ENCODE measurements at regions not wholly inside any gene's neighbourhood (a gene's known extent, or its start where the extent isn't known, plus 50 kb on each side); places are given as distances from the start of the nearest gene placed in this dataset.

DNA sequence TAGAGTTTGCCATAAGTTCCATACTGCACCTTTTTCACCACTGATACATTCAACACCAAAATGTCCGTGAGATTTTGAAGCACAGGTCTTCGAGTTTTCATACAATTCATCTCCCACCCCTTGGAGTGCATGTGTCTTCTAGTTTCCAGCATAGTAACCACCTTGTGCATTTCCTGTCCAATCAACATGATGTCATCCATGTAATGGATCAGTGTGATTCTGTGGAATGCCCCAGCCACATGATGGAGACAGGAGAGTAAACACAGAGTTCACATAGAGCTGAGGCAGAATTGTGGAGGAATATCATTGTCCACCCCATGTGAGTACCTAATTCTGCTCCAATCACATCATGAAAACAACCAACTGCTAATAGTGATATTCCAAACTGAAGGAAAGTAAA is 441.5 kb upstream of the CDH6 start:
- TF ChIP-seq CTCF (IDR thresholded peaks at IDR 0.05) (no peak), POLR2A (IDR thresholded peaks at IDR 0.05; ENCODE audit: low read depth) (no peak), EP300 (IDR thresholded peaks at IDR 0.05) (no peak), POLR2AphosphoS5 (IDR thresholded peaks at IDR 0.05) (no peak)
- H3K4me1 ChIP-seq: no peaks in the 10 kb centered on the region
- H3K36me3 ChIP-seq: no peaks in the 10 kb centered on the region
- no peak overlapping the region for H3K4me3 ChIP-seq
- no peaks in the 10 kb centered on the region for H3K9me3 ChIP-seq
- no peak overlapping the region for H3K27ac ChIP-seq (replicated peaks in 1 of 4)
- intact Hi-C loops (cut with DNase I): no loop called here
- H3K27me3 ChIP-seq: no peaks in the 10 kb centered on the region
- no peak for DNase-seq (ENCODE audit: extremely low spot score)
- 100% methylated on average over 2 of the region's 2 CpGs for WGBS

DNA sequence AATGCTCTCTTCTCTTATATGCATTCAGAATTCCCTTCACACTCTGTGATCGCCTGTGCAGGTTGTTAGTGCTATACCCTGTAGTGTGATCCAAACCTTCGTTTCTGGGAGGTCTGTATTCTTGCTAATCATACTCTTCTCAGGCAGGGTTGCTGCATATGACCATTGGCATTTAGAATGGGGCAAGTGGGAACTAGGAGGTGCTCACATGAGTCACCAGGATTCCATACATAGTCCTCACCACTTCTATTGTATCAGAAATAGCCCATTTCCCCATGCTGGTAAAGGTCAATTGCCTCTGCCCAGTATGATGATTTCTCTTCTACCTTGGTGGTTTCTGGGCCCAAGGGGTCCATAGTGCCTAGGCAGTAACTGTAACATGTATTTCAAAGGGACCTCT is 443.5 kb upstream of the CDH6 start:
- 88% methylated on average over 2 of the region's 2 CpGs for WGBS
- no peak overlapping the region for H3K4me3 ChIP-seq
- no peak overlapping the region for H3K27ac ChIP-seq (replicated peaks in 1 of 4)
- H3K27me3 ChIP-seq: no peaks in the 10 kb centered on the region
- H3K36me3 ChIP-seq: no peaks in the 10 kb centered on the region
- no peaks in the 10 kb centered on the region for H3K4me1 ChIP-seq
- intact Hi-C loops (cut with DNase I): no loop called here
- TF ChIP-seq CTCF (IDR thresholded peaks at IDR 0.05): no peak
- no peak for TF ChIP-seq EP300 (IDR thresholded peaks at IDR 0.05)
- no peak for TF ChIP-seq POLR2A (IDR thresholded peaks at IDR 0.05; ENCODE audit: low read depth)
- no peak for DNase-seq (ENCODE audit: extremely low spot score)
- H3K9me3 ChIP-seq: no peaks in the 10 kb centered on the region

GRCh38 chr5:30747412-30747811 is 446.1 kb upstream of the CDH6 start:
- no peak overlapping the region for H3K4me3 ChIP-seq

DNA sequence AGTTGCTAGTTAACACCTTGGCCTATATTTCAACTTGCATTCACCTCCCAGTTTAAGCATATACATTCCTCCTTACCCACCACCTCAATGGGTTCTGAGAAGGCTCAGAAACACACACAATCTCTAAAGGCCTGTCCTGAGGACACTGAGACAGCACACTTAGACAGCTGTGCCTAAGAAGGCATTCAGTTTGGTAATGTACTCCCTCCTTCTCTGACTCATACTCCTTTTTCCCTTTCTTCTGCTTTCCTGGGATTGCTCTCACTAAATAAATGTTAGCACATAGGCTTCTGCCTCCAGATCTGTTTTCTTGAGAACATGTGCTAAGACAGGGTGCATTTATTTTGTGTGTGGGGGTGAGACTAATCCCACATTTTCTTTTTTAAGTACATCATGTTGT is 456.8 kb upstream of the CDH6 start:
- H3K27ac ChIP-seq (replicated peaks in 1 of 4): no peak overlapping the region

More at GRCh38 chr5:30747412-30747811, 446.1 kb upstream of the CDH6 start:
- H3K4me1 ChIP-seq: no peaks in the 10 kb centered on the region
- no peaks in the 10 kb centered on the region for H3K27me3 ChIP-seq
- no peaks in the 10 kb centered on the region for H3K9me3 ChIP-seq
- no peak overlapping the region for H3K27ac ChIP-seq (replicated peaks in 1 of 4)
- TF ChIP-seq EP300 (IDR thresholded peaks at IDR 0.05): no peak
- no peak for TF ChIP-seq CTCF (IDR thresholded peaks at IDR 0.05)
- TF ChIP-seq POLR2AphosphoS5 (IDR thresholded peaks at IDR 0.05): no peak
- TF ChIP-seq POLR2A (IDR thresholded peaks at IDR 0.05; ENCODE audit: low read depth): no peak
- H3K36me3 ChIP-seq: no peaks in the 10 kb centered on the region
- 71% methylated on average over 4 of the region's 4 CpGs for WGBS
- DNase-seq (ENCODE audit: extremely low spot score): no peak
- intact Hi-C loops (cut with DNase I): no loop called here

More for the DNA sequence above, 456.8 kb upstream of the CDH6 start:
- DNase-seq (ENCODE audit: extremely low spot score): no peak
- intact Hi-C loops (cut with DNase I): no loop called here
- Histone ChIP-seq H3K4me1 (no peaks in the 10 kb centered on the region), H3K4me3 (no peak overlapping the region), H3K36me3 (no peaks in the 10 kb centered on the region), H3K9me3 (no peaks in the 10 kb centered on the region), H3K27me3 (no peaks in the 10 kb centered on the region)
- TF ChIP-seq POLR2AphosphoS5 (IDR thresholded peaks at IDR 0.05): no peak
- TF ChIP-seq EP300 (IDR thresholded peaks at IDR 0.05): no peak
- no peak for TF ChIP-seq POLR2A (IDR thresholded peaks at IDR 0.05; ENCODE audit: low read depth)
- no peak for TF ChIP-seq CTCF (IDR thresholded peaks at IDR 0.05)
